ENCODE measurements at regions not wholly inside any gene's neighbourhood (a gene's known extent, or its start where the extent isn't known, plus 50 kb on each side); places are given as distances from the start of the nearest gene placed in this dataset.

DNA sequence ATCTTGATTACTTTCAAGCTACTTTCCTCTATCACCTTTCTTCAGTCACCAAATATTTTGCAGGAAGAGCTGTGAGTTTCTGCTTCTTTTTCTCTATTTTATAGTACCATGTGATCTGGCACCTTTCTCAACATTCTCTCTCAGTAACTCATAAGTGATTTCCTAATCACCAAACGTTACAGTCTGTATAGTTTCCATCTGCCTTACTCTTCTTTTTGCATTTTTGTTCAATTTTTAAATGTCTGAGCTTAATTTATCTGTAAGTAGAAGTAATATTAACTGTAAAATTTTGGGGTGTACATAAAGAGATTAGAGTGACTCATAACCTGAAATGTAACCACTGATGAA is 422.1 kb upstream of the SYT1 start:
- Histone ChIP-seq H3K4me1 (ENCODE audit: control insufficient read depth in 1 of 2, insufficient read depth in 2 of 2, low read depth in 1 of 2, low read length in 1 of 2) (no peaks in the 10 kb centered on the region; a peak in 2 of 4 replicates), H3F3A (replicated peaks; ENCODE audit: insufficient read depth) (no peaks in the 10 kb centered on the region), H3K9me3 (no peaks in the 10 kb centered on the region), H3K4me2 (no peak overlapping the region; the same call in 1 of the 2 replicates), H3K9ac (no peak overlapping the region), H3K4me3 (ENCODE audit: low read depth in 2 of 2, low read length in 1 of 2) (no peak overlapping the region), H3K27me3 (ENCODE audit: insufficient read depth) (no peaks in the 10 kb centered on the region), H4K20me1 (ENCODE audit: insufficient read depth) (no peaks in the 10 kb centered on the region), H3K27ac (ENCODE audit: low read depth in 2 of 2, low read length in 1 of 2) (peak overlapping the region in 1 of 2 experiments; percentile 18; a peak in 3 of 4 replicates), H3K9me2 (no peaks in the 10 kb centered on the region), H3K36me3 (replicated peaks in 1 of 2; ENCODE audit: control insufficient read depth in 1 of 2, insufficient read depth in 2 of 2, low read length in 1 of 2) (no peaks in the 10 kb centered on the region), H2AFZ (ENCODE audit: low read depth) (peak overlapping the region; percentile 25; the same call in 1 of the 2 replicates), H3K79me2 (ENCODE audit: insufficient read depth) (no peaks in the 10 kb centered on the region)
- POLR2A ChIA-PET: no interaction called here
- no peak for DNase-seq
- CTCF ChIA-PET: no interaction called here
- WGBS (ENCODE audit: low lambda C conversion rate): 10% methylated on average over 1 of the region's 1 CpG
- TF ChIP-seq JUND (IDR thresholded peaks at IDR 0.05) (no peak), YY1 (IDR thresholded peaks at IDR 0.05; ENCODE audit: low read depth) (no peak), FOXM1 (IDR thresholded peaks at IDR 0.05; ENCODE audit: low read depth) (no peak), SMC3 (IDR thresholded peaks at IDR 0.05; ENCODE audit: low read depth, low read length) (no peak), TEAD4 (IDR thresholded peaks at IDR 0.05; ENCODE audit: borderline replicate concordance, insufficient read depth) (no peak), ELF1 (IDR thresholded peaks at IDR 0.05) (no peak), RFX5 (IDR thresholded peaks at IDR 0.05; ENCODE audit: low read length) (no peak)
- TF ChIP-seq, protein P1, sequence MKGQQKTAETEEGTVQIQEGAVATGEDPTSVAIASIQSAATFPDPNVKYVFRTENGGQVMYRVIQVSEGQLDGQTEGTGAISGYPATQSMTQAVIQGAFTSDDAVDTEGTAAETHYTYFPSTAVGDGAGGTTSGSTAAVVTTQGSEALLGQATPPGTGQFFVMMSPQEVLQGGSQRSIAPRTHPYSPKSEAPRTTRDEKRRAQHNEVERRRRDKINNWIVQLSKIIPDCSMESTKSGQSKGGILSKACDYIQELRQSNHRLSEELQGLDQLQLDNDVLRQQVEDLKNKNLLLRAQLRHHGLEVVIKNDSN (IDR thresholded peaks at IDR 0.05; ENCODE audit: borderline replicate concordance, low read depth): no peak
- TF ChIP-seq, protein P2, sequence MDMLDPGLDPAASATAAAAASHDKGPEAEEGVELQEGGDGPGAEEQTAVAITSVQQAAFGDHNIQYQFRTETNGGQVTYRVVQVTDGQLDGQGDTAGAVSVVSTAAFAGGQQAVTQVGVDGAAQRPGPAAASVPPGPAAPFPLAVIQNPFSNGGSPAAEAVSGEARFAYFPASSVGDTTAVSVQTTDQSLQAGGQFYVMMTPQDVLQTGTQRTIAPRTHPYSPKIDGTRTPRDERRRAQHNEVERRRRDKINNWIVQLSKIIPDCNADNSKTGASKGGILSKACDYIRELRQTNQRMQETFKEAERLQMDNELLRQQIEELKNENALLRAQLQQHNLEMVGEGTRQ (IDR thresholded peaks at IDR 0.05; ENCODE audit: borderline replicate concordance, low read depth, low read length): no peak
- TF ChIP-seq, protein P3, sequence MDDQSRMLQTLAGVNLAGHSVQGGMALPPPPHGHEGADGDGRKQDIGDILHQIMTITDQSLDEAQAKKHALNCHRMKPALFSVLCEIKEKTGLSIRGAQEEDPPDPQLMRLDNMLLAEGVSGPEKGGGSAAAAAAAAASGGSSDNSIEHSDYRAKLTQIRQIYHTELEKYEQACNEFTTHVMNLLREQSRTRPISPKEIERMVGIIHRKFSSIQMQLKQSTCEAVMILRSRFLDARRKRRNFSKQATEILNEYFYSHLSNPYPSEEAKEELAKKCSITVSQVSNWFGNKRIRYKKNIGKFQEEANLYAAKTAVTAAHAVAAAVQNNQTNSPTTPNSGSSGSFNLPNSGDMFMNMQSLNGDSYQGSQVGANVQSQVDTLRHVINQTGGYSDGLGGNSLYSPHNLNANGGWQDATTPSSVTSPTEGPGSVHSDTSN (IDR thresholded peaks at IDR 0.05): no peak

DNA sequence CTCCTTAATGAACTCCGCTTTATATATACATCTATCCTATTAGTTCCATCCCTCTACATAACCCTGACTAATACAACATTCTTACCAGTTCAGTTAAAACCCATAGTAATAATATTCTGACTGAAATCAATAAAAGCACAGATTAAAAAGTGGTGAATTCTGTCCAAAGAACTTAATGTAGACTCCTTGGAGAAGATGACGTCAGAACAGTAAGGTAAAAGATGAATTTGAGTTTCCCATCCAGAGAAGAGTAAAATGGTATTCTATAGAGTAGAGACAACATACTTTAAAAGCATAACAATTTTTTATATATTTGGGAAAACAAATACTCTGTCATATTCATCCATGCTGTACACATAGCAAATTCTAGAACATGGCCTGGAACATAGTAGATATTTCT is 418.0 kb upstream of the SYT1 start:
- no peaks in the 10 kb centered on the region for H4K20me1 ChIP-seq (ENCODE audit: insufficient read depth)
- TF ChIP-seq MXI1 (IDR thresholded peaks at IDR 0.05; ENCODE audit: low read depth, low read length) (no peak), JUND (IDR thresholded peaks at IDR 0.05) (no peak), SIN3A (IDR thresholded peaks at IDR 0.05; ENCODE audit: borderline replicate concordance, low read depth, low read length) (no peak), TEAD4 (IDR thresholded peaks at IDR 0.05; ENCODE audit: borderline replicate concordance, insufficient read depth) (no peak), GABPA (IDR thresholded peaks at IDR 0.05; ENCODE audit: low read depth) (no peak), EP300 (IDR thresholded peaks at IDR 0.05; ENCODE audit: borderline replicate concordance in 1 of 2, low read depth in 1 of 2, low read length in 1 of 2) (no peak), CHD2 (IDR thresholded peaks at IDR 0.05; ENCODE audit: low read length, partially characterized antibody) (no peak)
- TF ChIP-seq, protein P1 (IDR thresholded peaks at IDR 0.05; ENCODE audit: borderline replicate concordance, low read depth): no peak
- CTCF ChIA-PET: no interaction called here
- H3K27ac ChIP-seq (ENCODE audit: low read depth in 2 of 2, low read length in 1 of 2): no peak overlapping the region
- no peaks in the 10 kb centered on the region for H3K9me3 ChIP-seq
- no peak overlapping the region for H3K4me3 ChIP-seq (ENCODE audit: low read depth in 2 of 2, low read length in 1 of 2)
- no peak overlapping the region for H2AFZ ChIP-seq (ENCODE audit: low read depth)
- H3F3A ChIP-seq (replicated peaks; ENCODE audit: insufficient read depth): no peaks in the 10 kb centered on the region
- no peaks in the 10 kb centered on the region for H3K79me2 ChIP-seq (ENCODE audit: insufficient read depth)
- no peaks in the 10 kb centered on the region for H3K9me2 ChIP-seq
- DNase-seq: no peak
- 88% methylated on average over 2 of the region's 2 CpGs for WGBS (ENCODE audit: low lambda C conversion rate)
- H3K9ac ChIP-seq: no peak overlapping the region
- no peaks in the 10 kb centered on the region for H3K27me3 ChIP-seq (ENCODE audit: insufficient read depth)
- no peak overlapping the region for H3K4me2 ChIP-seq
- POLR2A ChIA-PET: no interaction called here
- H3K4me1 ChIP-seq (ENCODE audit: control insufficient read depth in 1 of 2, insufficient read depth in 2 of 2, low read depth in 1 of 2, low read length in 1 of 2): no peaks in the 10 kb centered on the region; a peak in 1 of 4 replicates
- no peaks in the 10 kb centered on the region for H3K36me3 ChIP-seq (replicated peaks in 1 of 2; ENCODE audit: control insufficient read depth in 1 of 2, insufficient read depth in 2 of 2, low read length in 1 of 2)
